ENCODE measurements at regions not wholly inside any gene's neighbourhood (a gene's known extent, or its start where the extent isn't known, plus 50 kb on each side); places are given as distances from the start of the nearest gene placed in this dataset.

- H3K27me3 Mint-ChIP-seq = no peaks in the 10 kb centered on the region
- no peak overlapping the region for H3K4me3 Mint-ChIP-seq
- TF ChIP-seq CTCF (conservative IDR thresholded peaks at IDR 0.05) = no peak
- H3K9me3 Mint-ChIP-seq = no peaks in the 10 kb centered on the region
- no peak for DNase-seq (ENCODE audit: extremely low spot score, unreplicated experiment)
- no peaks in the 10 kb centered on the region for H3K4me1 Mint-ChIP-seq (ENCODE audit: unreplicated experiment)
- no peaks in the 10 kb centered on the region for H3K36me3 Mint-ChIP-seq
- no peak overlapping the region for H3K27ac Mint-ChIP-seq
Observed at GRCh38 chr3:164677317-164677716, 401.0 kb downstream of the SI start.

- DNase-seq (ENCODE audit: extremely low spot score, unreplicated experiment) = no peak
- H3K9me3 Mint-ChIP-seq = no peaks in the 10 kb centered on the region
- H3K4me3 Mint-ChIP-seq = no peak overlapping the region
- no peaks in the 10 kb centered on the region for H3K4me1 Mint-ChIP-seq (ENCODE audit: unreplicated experiment)
- no peaks in the 10 kb centered on the region for H3K36me3 Mint-ChIP-seq
- H3K27me3 Mint-ChIP-seq = no peaks in the 10 kb centered on the region
- TF ChIP-seq CTCF (conservative IDR thresholded peaks at IDR 0.05) = peak; percentile 60
- no peak overlapping the region for H3K27ac Mint-ChIP-seq
Observed at GRCh38 chr3:164673738-164674137, 404.6 kb downstream of the SI start.

GRCh38 chr3:164658125-164658524, 420.2 kb downstream of the SI start:
- Mint-ChIP-seq H3K36me3 (no peaks in the 10 kb centered on the region), H3K27me3 (no peaks in the 10 kb centered on the region), H3K9me3 (no peaks in the 10 kb centered on the region), H3K4me3 (no peak overlapping the region), H3K4me1 (ENCODE audit: unreplicated experiment) (no peaks in the 10 kb centered on the region), H3K27ac (no peak overlapping the region)
- TF ChIP-seq CTCF (conservative IDR thresholded peaks at IDR 0.05) = no peak
- no peak for DNase-seq (ENCODE audit: extremely low spot score, unreplicated experiment)

GRCh38 chr3:164657631-164658030, 420.7 kb downstream of the SI start:
- Mint-ChIP-seq H3K36me3 (no peaks in the 10 kb centered on the region), H3K4me1 (ENCODE audit: unreplicated experiment) (no peaks in the 10 kb centered on the region), H3K27ac (no peak overlapping the region), H3K27me3 (no peaks in the 10 kb centered on the region), H3K4me3 (no peak overlapping the region), H3K9me3 (no peaks in the 10 kb centered on the region)
- no peak for TF ChIP-seq CTCF (conservative IDR thresholded peaks at IDR 0.05)
- no peak for DNase-seq (ENCODE audit: extremely low spot score, unreplicated experiment)

- H3K9me3 Mint-ChIP-seq = no peaks in the 10 kb centered on the region
- no peak for TF ChIP-seq CTCF (conservative IDR thresholded peaks at IDR 0.05)
- no peak overlapping the region for H3K27ac Mint-ChIP-seq
- DNase-seq (ENCODE audit: extremely low spot score, unreplicated experiment) = no peak
- H3K4me3 Mint-ChIP-seq = no peak overlapping the region
- no peaks in the 10 kb centered on the region for H3K4me1 Mint-ChIP-seq (ENCODE audit: unreplicated experiment)
- H3K36me3 Mint-ChIP-seq = no peaks in the 10 kb centered on the region
- no peaks in the 10 kb centered on the region for H3K27me3 Mint-ChIP-seq
Observed at GRCh38 chr3:164655462-164655861, 422.8 kb downstream of the SI start.

- no peak for TF ChIP-seq CTCF (conservative IDR thresholded peaks at IDR 0.05)
- Mint-ChIP-seq H3K4me3 (no peak overlapping the region), H3K27me3 (no peaks in the 10 kb centered on the region), H3K36me3 (no peaks in the 10 kb centered on the region), H3K4me1 (ENCODE audit: unreplicated experiment) (no peaks in the 10 kb centered on the region), H3K9me3 (no peaks in the 10 kb centered on the region), H3K27ac (no peak overlapping the region)
- DNase-seq (ENCODE audit: extremely low spot score, unreplicated experiment) = no peak
Observed at GRCh38 chr3:164641071-164641470, 437.2 kb downstream of the SI start.
